HG02678 (cell line): ENCODE measurements at regions not wholly inside any gene's neighbourhood (a gene's known extent, or its start where the extent isn't known, plus 50 kb on each side); places are given as distances from the start of the nearest gene placed in this dataset.

Experiments
- ATAC-seq: cut with Tn5 transposase; IDR thresholded peaks from one replicate; pipeline ENCODE4 v1.9.1; 2021; ENCODE audit warnings: mild to moderate bottlenecking, moderate library complexity; ENCODE audit not compliant: unreplicated experiment

GRCh38 chrX:40282946-40283660 lies 185.3 kb upstream of the BCOR start:
- no peak for ATAC-seq

GRCh38 chrX:40282348-40282747 lies 184.6 kb upstream of the BCOR start:
- ATAC-seq: no peak

GRCh38 chrX:40281336-40282005 lies 183.7 kb upstream of the BCOR start:
- no peak for ATAC-seq

GRCh38 chrX:40279762-40280161 lies 182.0 kb upstream of the BCOR start:
- ATAC-seq: no peak

- ATAC-seq: no peak
Observed at GRCh38 chrX:40279091-40279430, 181.3 kb upstream of the BCOR start.

GRCh38 chrX:40278340-40279090 lies 180.8 kb upstream of the BCOR start:
- no peak for ATAC-seq

- ATAC-seq: no peak
Observed at GRCh38 chrX:40277672-40278071, 179.9 kb upstream of the BCOR start.

GRCh38 chrX:40273356-40274050 lies 175.7 kb upstream of the BCOR start:
- no peak for ATAC-seq

- ATAC-seq: no peak
Observed at GRCh38 chrX:40272776-40273175, 175.0 kb upstream of the BCOR start.

- no peak for ATAC-seq
Observed at GRCh38 chrX:40272141-40272540, 174.4 kb upstream of the BCOR start.

- no peak for ATAC-seq
Observed at GRCh38 chrX:40268188-40268520, 170.4 kb upstream of the BCOR start.

GRCh38 chrX:40267334-40268187 lies 169.8 kb upstream of the BCOR start:
- ATAC-seq: no peak

- no peak for ATAC-seq
Observed at GRCh38 chrX:40266490-40267333, 169.0 kb upstream of the BCOR start.

GRCh38 chrX:40265936-40266335 lies 168.2 kb upstream of the BCOR start:
- no peak for ATAC-seq

GRCh38 chrX:40263014-40263560 lies 165.3 kb upstream of the BCOR start:
- no peak for ATAC-seq

- no peak for ATAC-seq
Observed at GRCh38 chrX:40262157-40263013, 164.6 kb upstream of the BCOR start.

GRCh38 chrX:40261833-40262156 lies 164.0 kb upstream of the BCOR start:
- no peak for ATAC-seq

- no peak for ATAC-seq
Observed at GRCh38 chrX:40260146-40260747, 162.5 kb upstream of the BCOR start.
